IMR-90 (cell line): ENCODE measurements at regions not wholly inside any gene's neighbourhood (a gene's known extent, or its start where the extent isn't known, plus 50 kb on each side); places are given as distances from the start of the nearest gene placed in this dataset.

Experiments used
- ATAC-seq: fragments of 200-7000 bp; cut with Tn5 transposase; 2 replicates; pipeline ENCODE4 v1.9.1; 2020; ENCODE audit warnings: low read depth, mild to moderate bottlenecking, moderate library complexity
- BruUV-seq: library from RNA; stranded (reverse); fragments of 400-500 nt; replicated peaks from 2 replicates; lab custom pipeline; 2021; lab: Mats Ljungman, UMichigan
- CTCF ChIA-PET: fragments of 300-600 bp; formaldehyde crosslinking; extraction: SDS; loops from one replicate; lab custom pipeline; 2021; ENCODE audit warnings: antibody characterized with exemption; lab: Yijun Ruan, JAX
- POLR2A ChIA-PET: fragments of 300-600 bp; sonication (Branson Sonifier 250); formaldehyde crosslinking; loops from one replicate; lab custom pipeline; 2022; ENCODE audit warnings: antibody characterized with exemption; ENCODE audit not compliant: unreplicated experiment; lab: Charles Lee
- DNase-seq: peaks from one replicate; pipeline ENCODE4 v3.0.0; 2013
- H2AFZ ChIP-seq: replicated peaks from 2 replicates; pipeline ENCODE3; 2013; ENCODE audit warnings: low read length, mild to moderate bottlenecking; ENCODE audit not compliant: poor library complexity
- H2AK5ac ChIP-seq: 2 replicates; pipeline ENCODE4 v1.6.1; 2013; ENCODE audit warnings: low read depth, low read length, inconsistent platforms
- H2AK9ac ChIP-seq: replicated peaks from 2 replicates; pipeline ENCODE3; 2013; ENCODE audit warnings: mild to moderate bottlenecking, low read depth, low read length, moderate library complexity; ENCODE audit not compliant: poor library complexity
- H2BK120ac ChIP-seq: 2 replicates; pipeline ENCODE4 v1.6.1; 2013; ENCODE audit warnings: low read depth, low read length, inconsistent platforms
- H2BK15ac ChIP-seq: 3 replicates; pipeline ENCODE4 v1.6.1; 2013; ENCODE audit warnings: low read depth, low read length, inconsistent platforms
- H2BK20ac ChIP-seq: 2 replicates; pipeline ENCODE4 v1.6.1; 2013; ENCODE audit warnings: low read depth, mild to moderate bottlenecking, inconsistent platforms, low read length, moderate library complexity
- H2BK5ac ChIP-seq: 2 replicates; pipeline ENCODE4 v1.6.1; 2013; ENCODE audit warnings: mild to moderate bottlenecking, low read depth, low read length, inconsistent platforms; ENCODE audit not compliant: poor library complexity, severe bottlenecking
- H3K14ac ChIP-seq: replicated peaks from 2 replicates; pipeline ENCODE4 v1.6.1; 2013; ENCODE audit warnings: low read depth, low read length, inconsistent platforms
- H3K18ac ChIP-seq: 2 replicates; pipeline ENCODE4 v1.6.1; 2013; ENCODE audit warnings: low read depth, low read length, control low read depth
- H3K23ac ChIP-seq: 2 replicates; pipeline ENCODE4 v1.6.1; 2013; ENCODE audit warnings: low read depth, low read length, inconsistent platforms
- H3K27ac ChIP-seq: 2 replicates; pipeline ENCODE4 v1.5.1; 2013; ENCODE audit warnings: mild to moderate bottlenecking, control low read depth, low read length; ENCODE audit not compliant: insufficient read depth
- H3K27me3 ChIP-seq: 2 replicates; pipeline ENCODE4 v1.6.1; 2013; ENCODE audit warnings: low read length; ENCODE audit not compliant: control insufficient read depth, insufficient read depth
- H3K36me3 ChIP-seq: 2 replicates; pipeline ENCODE4 v1.6.1; 2013; ENCODE audit warnings: low read length, mixed read lengths; ENCODE audit not compliant: control insufficient read depth, insufficient read depth
- H3K4ac ChIP-seq: 2 replicates; pipeline ENCODE4 v1.6.1; 2013; ENCODE audit warnings: low read depth, low read length, inconsistent platforms
- H3K4me1 ChIP-seq: 2 replicates; pipeline ENCODE4 v1.6.1; 2013; ENCODE audit warnings: low read length, mixed read lengths; ENCODE audit not compliant: control insufficient read depth, insufficient read depth
- H3K4me2 ChIP-seq: 2 replicates; pipeline ENCODE4 v1.6.1; 2013; ENCODE audit warnings: low read depth, mild to moderate bottlenecking, control low read depth, low read length, moderate library complexity
- H3K4me3 ChIP-seq: 2 replicates; pipeline ENCODE4 v1.5.1; 2013; ENCODE audit warnings: low read depth, mild to moderate bottlenecking, control low read depth, low read length, moderate library complexity; ENCODE audit not compliant: insufficient read depth
- H3K56ac ChIP-seq: 2 replicates; pipeline ENCODE4 v1.6.1; 2013; ENCODE audit warnings: low read length, inconsistent platforms; ENCODE audit not compliant: insufficient read depth; ENCODE audit errors: extremely low read depth
- H3K79me1 ChIP-seq, 2 experiments: 2 replicates each; pipeline ENCODE4 v1.6.1; 2013; ENCODE audit warnings: low read length in 2 of 2, inconsistent platforms in 1 of 2, low read depth in 1 of 2
- H3K9ac ChIP-seq: 2 replicates; pipeline ENCODE4 v1.6.1; 2013; ENCODE audit warnings: low read depth, low read length, control low read depth
- H3K9me1 ChIP-seq: 2 replicates; pipeline ENCODE4 v1.6.1; 2013; ENCODE audit warnings: low read length, inconsistent platforms; ENCODE audit not compliant: insufficient read depth
- H3K9me3 ChIP-seq: 2 replicates; pipeline ENCODE4 v1.6.1; 2013; ENCODE audit warnings: low read length; ENCODE audit not compliant: control insufficient read depth, insufficient read depth
- H4K20me1 ChIP-seq: 2 replicates; pipeline ENCODE4 v1.6.1; 2013; ENCODE audit warnings: low read length, inconsistent platforms; ENCODE audit not compliant: insufficient read depth
- H4K5ac ChIP-seq: 2 replicates; pipeline ENCODE4 v1.6.1; 2013; ENCODE audit warnings: mild to moderate bottlenecking, low read depth, low read length, control low read depth
- H4K8ac ChIP-seq, 2 experiments: 2 replicates each; pipeline ENCODE4 v1.6.1; 2013; ENCODE audit warnings: low read depth in 2 of 2, low read length in 2 of 2, control low read depth in 1 of 2, inconsistent platforms in 1 of 2
- H4K91ac ChIP-seq: 2 replicates; pipeline ENCODE4 v1.6.1; 2013; ENCODE audit warnings: low read depth, low read length, inconsistent platforms; ENCODE audit not compliant: insufficient read depth
- FOS ChIP-seq: fragments of 150-350 bp; IDR thresholded peaks from 2 replicates; pipeline ENCODE4 v1.6.1; 2016; ENCODE audit warnings: low read depth, low read length
- MAZ ChIP-seq: IDR thresholded peaks from 2 replicates; pipeline ENCODE4 v1.6.1; 2012; ENCODE audit warnings: low read depth, mild to moderate bottlenecking, low read length, improper control_type of control experiment, moderate library complexity, borderline replicate concordance
- SMC3 ChIP-seq: fragments of 150-350 bp; IDR thresholded peaks from 2 replicates; pipeline ENCODE4 v1.6.1; 2016; ENCODE audit warnings: low read depth, mild to moderate bottlenecking, antibody characterized with exemption, low read length, moderate library complexity
- WGBS, 2 experiments: methylation state at CpG; one replicate each; pipeline versions ENCODE4 v1.1.5 to v1.1.7; 2013; ENCODE audit warnings: missing lambda C conversion rate in 2 of 2; ENCODE audit not compliant: insufficient read length in 1 of 2; ENCODE audit errors: extremely low coverage in 2 of 2; 5-methylcytosine and 5-hydroxymethylcytosine counted together
- dilution Hi-C: fragments of 300-500 bp; cut with HindIII; formaldehyde crosslinking; loops from one replicate; pipeline ENCODE4 v1.14.3; 2018; ENCODE audit warnings: low sequenced_read_pairs; ENCODE audit not compliant: unreplicated experiment
- in situ Hi-C: fragments of 300-500 bp; cut with MboI; formaldehyde crosslinking; loops from 3 replicates; pipeline ENCODE4 v1.14.3; 2019; ENCODE audit warnings: low sequenced_read_pairs, inconsistent platforms, mixed read lengths
- intact Hi-C: fragments of 100-400 bp; cut with micrococcal nuclease; formaldehyde crosslinking; loops from 2 replicates; pipeline ENCODE4 v1.10.0; 2022
- TF ChIP-seq, protein P1 (sequence below): fragments of 150-350 bp; IDR thresholded peaks from 2 replicates; pipeline ENCODE4 v1.6.1; 2016; ENCODE audit warnings: low read depth, mild to moderate bottlenecking, low read length, moderate library complexity, borderline replicate concordance
- TF ChIP-seq, protein P2 (sequence below): fragments of 150-350 bp; IDR thresholded peaks from 2 replicates; pipeline ENCODE4 v1.6.1; 2017; ENCODE audit warnings: mild to moderate bottlenecking, antibody characterized with exemption, low read length, low read depth
- TF ChIP-seq, protein P3 (sequence below): conservative IDR thresholded peaks from 2 replicates; pipeline ENCODE4 v1.5.1; 2012; ENCODE audit warnings: mild to moderate bottlenecking, low read depth, low read length, improper control_type of control experiment

DNA sequence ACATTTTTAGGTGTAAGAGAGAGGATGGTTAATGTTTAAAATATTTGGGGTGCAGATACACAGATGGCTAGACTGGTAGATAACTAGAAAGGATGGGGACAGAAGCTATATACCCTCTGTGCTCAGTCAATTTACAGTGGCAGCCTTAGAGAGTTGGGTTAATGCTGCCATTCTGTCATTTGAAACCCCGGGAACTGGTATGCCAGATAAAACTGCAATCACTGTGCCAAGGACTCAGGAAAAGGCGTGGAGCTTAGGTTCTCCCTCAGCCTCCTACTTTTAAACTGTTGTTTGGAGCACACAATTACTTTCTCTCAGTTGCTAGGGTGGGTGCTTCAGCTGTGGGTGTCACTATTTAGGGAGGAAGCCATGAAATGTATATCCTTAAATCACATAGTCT lies 90.0 kb upstream of the HNRNPU start:
- Histone ChIP-seq H3K27ac (no peak overlapping the region), H3K9me3 (no peaks in the 10 kb centered on the region), H3K36me3 (no peaks in the 10 kb centered on the region), H3K56ac (no peak overlapping the region), H2AK5ac (no peak overlapping the region), H3K18ac (no peak overlapping the region), H4K20me1 (no peaks in the 10 kb centered on the region), H2AFZ (no peak overlapping the region), H3K23ac (no peak overlapping the region), H3K9ac (no peak overlapping the region), H4K91ac (no peak overlapping the region), H3K9me1 (no peaks in the 10 kb centered on the region), H4K5ac (no peak overlapping the region), H3K27me3 (no peaks in the 10 kb centered on the region), H4K8ac (no peak overlapping the region), H2BK120ac (no peak overlapping the region), H2AK9ac (no peak overlapping the region), H2BK15ac (no peak overlapping the region), H3K79me1 (no peaks in the 10 kb centered on the region), H2BK20ac (no peak overlapping the region), H3K4me2 (no peak overlapping the region), H3K4me3 (no peak overlapping the region), H2BK5ac (no peak overlapping the region), H3K14ac (no peak overlapping the region), H3K4me1 (no peaks in the 10 kb centered on the region), H3K4ac (no peak overlapping the region)
- CTCF ChIA-PET, result interaction anchor here (0.9 kb wide), 1 partner anchor 10 kb away, joined by 3 read pairs; no protein-coding TSS in a partner anchor
- no peak for DNase-seq
- ATAC-seq, result no peak
- TF ChIP-seq, protein P1, sequence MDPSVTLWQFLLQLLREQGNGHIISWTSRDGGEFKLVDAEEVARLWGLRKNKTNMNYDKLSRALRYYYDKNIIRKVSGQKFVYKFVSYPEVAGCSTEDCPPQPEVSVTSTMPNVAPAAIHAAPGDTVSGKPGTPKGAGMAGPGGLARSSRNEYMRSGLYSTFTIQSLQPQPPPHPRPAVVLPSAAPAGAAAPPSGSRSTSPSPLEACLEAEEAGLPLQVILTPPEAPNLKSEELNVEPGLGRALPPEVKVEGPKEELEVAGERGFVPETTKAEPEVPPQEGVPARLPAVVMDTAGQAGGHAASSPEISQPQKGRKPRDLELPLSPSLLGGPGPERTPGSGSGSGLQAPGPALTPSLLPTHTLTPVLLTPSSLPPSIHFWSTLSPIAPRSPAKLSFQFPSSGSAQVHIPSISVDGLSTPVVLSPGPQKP, result no peak
- TF ChIP-seq MAZ, result no peak
- TF ChIP-seq FOS, result no peak
- TF ChIP-seq, protein P2, sequence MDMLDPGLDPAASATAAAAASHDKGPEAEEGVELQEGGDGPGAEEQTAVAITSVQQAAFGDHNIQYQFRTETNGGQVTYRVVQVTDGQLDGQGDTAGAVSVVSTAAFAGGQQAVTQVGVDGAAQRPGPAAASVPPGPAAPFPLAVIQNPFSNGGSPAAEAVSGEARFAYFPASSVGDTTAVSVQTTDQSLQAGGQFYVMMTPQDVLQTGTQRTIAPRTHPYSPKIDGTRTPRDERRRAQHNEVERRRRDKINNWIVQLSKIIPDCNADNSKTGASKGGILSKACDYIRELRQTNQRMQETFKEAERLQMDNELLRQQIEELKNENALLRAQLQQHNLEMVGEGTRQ, result no peak
- TF ChIP-seq, protein P3, sequence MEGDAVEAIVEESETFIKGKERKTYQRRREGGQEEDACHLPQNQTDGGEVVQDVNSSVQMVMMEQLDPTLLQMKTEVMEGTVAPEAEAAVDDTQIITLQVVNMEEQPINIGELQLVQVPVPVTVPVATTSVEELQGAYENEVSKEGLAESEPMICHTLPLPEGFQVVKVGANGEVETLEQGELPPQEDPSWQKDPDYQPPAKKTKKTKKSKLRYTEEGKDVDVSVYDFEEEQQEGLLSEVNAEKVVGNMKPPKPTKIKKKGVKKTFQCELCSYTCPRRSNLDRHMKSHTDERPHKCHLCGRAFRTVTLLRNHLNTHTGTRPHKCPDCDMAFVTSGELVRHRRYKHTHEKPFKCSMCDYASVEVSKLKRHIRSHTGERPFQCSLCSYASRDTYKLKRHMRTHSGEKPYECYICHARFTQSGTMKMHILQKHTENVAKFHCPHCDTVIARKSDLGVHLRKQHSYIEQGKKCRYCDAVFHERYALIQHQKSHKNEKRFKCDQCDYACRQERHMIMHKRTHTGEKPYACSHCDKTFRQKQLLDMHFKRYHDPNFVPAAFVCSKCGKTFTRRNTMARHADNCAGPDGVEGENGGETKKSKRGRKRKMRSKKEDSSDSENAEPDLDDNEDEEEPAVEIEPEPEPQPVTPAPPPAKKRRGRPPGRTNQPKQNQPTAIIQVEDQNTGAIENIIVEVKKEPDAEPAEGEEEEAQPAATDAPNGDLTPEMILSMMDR, result no peak
- TF ChIP-seq SMC3, result no peak
- no TSS peak for BruUV-seq
- dilution Hi-C loops (no loop called here), intact Hi-C loops (no loop called here), in situ Hi-C loops (no loop called here)
- POLR2A ChIA-PET, result no interaction called here
- WGBS, 2 experiments, result 60% methylated on average over 1 of the region's 2 CpGs; no CpG with 5 or more reads in 1 of the 2 experiments
